ENCODE measurements at regions not wholly inside any gene's neighbourhood (a gene's known extent, or its start where the extent isn't known, plus 50 kb on each side); places are given as distances from the start of the nearest gene placed in this dataset.

DNA sequence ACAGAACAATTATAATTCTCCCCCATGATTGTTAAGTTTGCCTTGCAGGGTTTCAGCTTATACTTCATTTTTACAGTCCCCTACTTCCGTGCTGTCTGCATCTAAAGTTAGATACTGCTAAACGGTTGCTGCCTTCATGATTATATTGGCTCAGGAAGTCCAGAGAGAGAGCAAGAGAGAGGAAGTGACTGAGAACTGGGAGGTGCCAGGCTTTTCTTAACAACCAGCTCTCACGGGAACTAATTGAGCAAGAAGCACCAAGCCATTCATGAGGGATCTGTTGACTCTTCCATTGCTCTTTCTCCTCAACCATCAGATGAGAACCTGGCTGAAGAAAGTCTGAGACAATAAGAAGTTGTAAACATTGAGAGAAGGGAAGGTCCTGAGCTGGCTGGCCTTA is 125.5 kb upstream of the SIX2 start:
- H2BK120ac ChIP-seq (ENCODE audit: low read depth, low read length), result no peak overlapping the region
- H2AFZ ChIP-seq (ENCODE audit: low read length), result no peak overlapping the region
- no peak for DNase-seq (ENCODE audit: low spot score)
- H3K14ac ChIP-seq (ENCODE audit: low read length), result no peak overlapping the region
- peaks cover 0 to 6% of the 10 kb centered on the region in 2 donors for H3K4me1 ChIP-seq (ENCODE audit: control insufficient read depth in 2 of 2, insufficient read depth in 1 of 2, low read depth in 1 of 2, low read length in 2 of 2)
- no CpG with 5 or more reads among the region's 3 CpGs for WGBS, 2 donors (ENCODE audit: extremely low coverage in 2 of 2, insufficient read length in 2 of 2, insufficient replicate concordance in 1 of 2)
- H3K18ac ChIP-seq (ENCODE audit: low read length), result no peak overlapping the region
- H3K27ac ChIP-seq (replicated peaks; ENCODE audit: low read length), result no peak overlapping the region
- H2BK5ac ChIP-seq (ENCODE audit: low read length), result no peak overlapping the region
- no peak overlapping the region for H3K4me3 ChIP-seq (ENCODE audit: low read length in 2 of 2)
- H2BK12ac ChIP-seq (ENCODE audit: low read length), result no peak overlapping the region
- H3K9me3 ChIP-seq (replicated peaks in 1 of 2; ENCODE audit: control insufficient read depth in 2 of 2, insufficient read depth in 1 of 2, low read depth in 1 of 2, low read length in 2 of 2), result no peaks in the 10 kb centered on the region
- no peak overlapping the region for H2AK5ac ChIP-seq (ENCODE audit: low read depth, low read length)
- H3K36me3 ChIP-seq (replicated peaks in 1 of 2; ENCODE audit: control insufficient read depth in 2 of 2, insufficient read depth in 2 of 2, low read length in 2 of 2), result no peaks in the 10 kb centered on the region
- H4K91ac ChIP-seq (ENCODE audit: low read depth, low read length, poor library complexity), result no peak overlapping the region
- no peak overlapping the region for H3K9ac ChIP-seq (ENCODE audit: low read depth, low read length, poor library complexity)
- H4K8ac ChIP-seq (ENCODE audit: low read depth, low read length), result no peak overlapping the region
- no peaks in the 10 kb centered on the region for H3K27me3 ChIP-seq (ENCODE audit: control insufficient read depth in 3 of 3, insufficient read depth in 3 of 3, low read depth in 1 of 3, low read length in 3 of 3)
- H3K4ac ChIP-seq (ENCODE audit: low read length), result no peak overlapping the region
- no peak overlapping the region for H2BK15ac ChIP-seq (ENCODE audit: low read length)
- H3K79me1 ChIP-seq (ENCODE audit: low read depth, low read length), result no peaks in the 10 kb centered on the region
- no peak overlapping the region for H3K4me2 ChIP-seq (ENCODE audit: insufficient read depth, low read length, poor library complexity, severe bottlenecking)
- no peak overlapping the region for H3K23ac ChIP-seq (ENCODE audit: low read depth, low read length, poor library complexity)

GRCh38 chr2:45134014-45134413 is 124.8 kb upstream of the SIX2 start:
- no peak overlapping the region for H3K4ac ChIP-seq (ENCODE audit: low read length)
- H4K91ac ChIP-seq (ENCODE audit: low read depth, low read length, poor library complexity), result no peak overlapping the region
- H2BK15ac ChIP-seq (ENCODE audit: low read length), result no peak overlapping the region
- H3K18ac ChIP-seq (ENCODE audit: low read length), result no peak overlapping the region
- no peak overlapping the region for H3K9ac ChIP-seq (ENCODE audit: low read depth, low read length, poor library complexity)
- H2BK120ac ChIP-seq (ENCODE audit: low read depth, low read length), result no peak overlapping the region
- H2AFZ ChIP-seq (ENCODE audit: low read length), result no peak overlapping the region
- H3K4me2 ChIP-seq (ENCODE audit: insufficient read depth, low read length, poor library complexity, severe bottlenecking), result no peak overlapping the region
- H2BK12ac ChIP-seq (ENCODE audit: low read length), result no peak overlapping the region
- no CpG with 5 or more reads among the region's 1 CpG for WGBS, 2 donors (ENCODE audit: extremely low coverage in 2 of 2, insufficient read length in 2 of 2, insufficient replicate concordance in 1 of 2)
- H2BK5ac ChIP-seq (ENCODE audit: low read length), result no peak overlapping the region
- H3K23ac ChIP-seq (ENCODE audit: low read depth, low read length, poor library complexity), result no peak overlapping the region
- no peak overlapping the region for H3K4me3 ChIP-seq (ENCODE audit: low read length in 2 of 2)
- no peaks in the 10 kb centered on the region for H3K27me3 ChIP-seq (ENCODE audit: control insufficient read depth in 3 of 3, insufficient read depth in 3 of 3, low read depth in 1 of 3, low read length in 3 of 3)
- H3K27ac ChIP-seq (replicated peaks; ENCODE audit: low read length), result no peak overlapping the region
- no peaks in the 10 kb centered on the region for H3K9me3 ChIP-seq (replicated peaks in 1 of 2; ENCODE audit: control insufficient read depth in 2 of 2, insufficient read depth in 1 of 2, low read depth in 1 of 2, low read length in 2 of 2)
- peaks cover 0 to 6% of the 10 kb centered on the region in 2 donors for H3K4me1 ChIP-seq (ENCODE audit: control insufficient read depth in 2 of 2, insufficient read depth in 1 of 2, low read depth in 1 of 2, low read length in 2 of 2)
- no peak overlapping the region for H3K14ac ChIP-seq (ENCODE audit: low read length)
- no peak for DNase-seq (ENCODE audit: low spot score)
- H3K36me3 ChIP-seq (replicated peaks in 1 of 2; ENCODE audit: control insufficient read depth in 2 of 2, insufficient read depth in 2 of 2, low read length in 2 of 2), result no peaks in the 10 kb centered on the region
- H3K79me1 ChIP-seq (ENCODE audit: low read depth, low read length), result no peaks in the 10 kb centered on the region
- H4K8ac ChIP-seq (ENCODE audit: low read depth, low read length), result no peak overlapping the region
- H2AK5ac ChIP-seq (ENCODE audit: low read depth, low read length), result no peak overlapping the region

GRCh38 chr2:45132551-45132950 is 123.3 kb upstream of the SIX2 start:
- no peak overlapping the region for H4K8ac ChIP-seq (ENCODE audit: low read depth, low read length)
- no peaks in the 10 kb centered on the region for H3K36me3 ChIP-seq (replicated peaks in 1 of 2; ENCODE audit: control insufficient read depth in 2 of 2, insufficient read depth in 2 of 2, low read length in 2 of 2)
- no peak overlapping the region for H2BK12ac ChIP-seq (ENCODE audit: low read length)
- H3K9ac ChIP-seq (ENCODE audit: low read depth, low read length, poor library complexity), result peak overlapping the region; percentile 15
- H3K4me1 ChIP-seq (ENCODE audit: control insufficient read depth in 2 of 2, insufficient read depth in 1 of 2, low read depth in 1 of 2, low read length in 2 of 2), result peaks cover 0 to 3% of the 10 kb centered on the region in 2 donors
- H3K23ac ChIP-seq (ENCODE audit: low read depth, low read length, poor library complexity), result no peak overlapping the region
- H3K14ac ChIP-seq (ENCODE audit: low read length), result no peak overlapping the region
- H3K4me2 ChIP-seq (ENCODE audit: insufficient read depth, low read length, poor library complexity, severe bottlenecking), result no peak overlapping the region
- no peak overlapping the region for H3K27ac ChIP-seq (replicated peaks; ENCODE audit: low read length)
- H2BK15ac ChIP-seq (ENCODE audit: low read length), result no peak overlapping the region
- no peak overlapping the region for H2BK120ac ChIP-seq (ENCODE audit: low read depth, low read length)
- H2AFZ ChIP-seq (ENCODE audit: low read length), result no peak overlapping the region
- no peak overlapping the region for H2AK5ac ChIP-seq (ENCODE audit: low read depth, low read length)
- H3K9me3 ChIP-seq (replicated peaks in 1 of 2; ENCODE audit: control insufficient read depth in 2 of 2, insufficient read depth in 1 of 2, low read depth in 1 of 2, low read length in 2 of 2), result no peaks in the 10 kb centered on the region
- no peak overlapping the region for H4K91ac ChIP-seq (ENCODE audit: low read depth, low read length, poor library complexity)
- no CpG with 5 or more reads among the region's 4 CpGs for WGBS, 2 donors (ENCODE audit: extremely low coverage in 2 of 2, insufficient read length in 2 of 2, insufficient replicate concordance in 1 of 2)
- no peak overlapping the region for H2BK5ac ChIP-seq (ENCODE audit: low read length)
- no peaks in the 10 kb centered on the region for H3K79me1 ChIP-seq (ENCODE audit: low read depth, low read length)
- no peak for DNase-seq (ENCODE audit: low spot score)
- no peak overlapping the region for H3K4me3 ChIP-seq (ENCODE audit: low read length in 2 of 2)
- H3K4ac ChIP-seq (ENCODE audit: low read length), result no peak overlapping the region
- H3K27me3 ChIP-seq (ENCODE audit: control insufficient read depth in 3 of 3, insufficient read depth in 3 of 3, low read depth in 1 of 3, low read length in 3 of 3), result no peaks in the 10 kb centered on the region
- H3K18ac ChIP-seq (ENCODE audit: low read length), result no peak overlapping the region

GRCh38 chr2:45131587-45131986 is 122.3 kb upstream of the SIX2 start:
- H2AK5ac ChIP-seq (ENCODE audit: low read depth, low read length), result no peak overlapping the region
- peaks cover 0 to 3% of the 10 kb centered on the region in 2 donors for H3K4me1 ChIP-seq (ENCODE audit: control insufficient read depth in 2 of 2, insufficient read depth in 1 of 2, low read depth in 1 of 2, low read length in 2 of 2)
- no peak overlapping the region for H3K23ac ChIP-seq (ENCODE audit: low read depth, low read length, poor library complexity)
- no peak overlapping the region for H3K14ac ChIP-seq (ENCODE audit: low read length)
- no peaks in the 10 kb centered on the region for H3K27me3 ChIP-seq (ENCODE audit: control insufficient read depth in 3 of 3, insufficient read depth in 3 of 3, low read depth in 1 of 3, low read length in 3 of 3)
- H3K9ac ChIP-seq (ENCODE audit: low read depth, low read length, poor library complexity), result no peak overlapping the region
- H3K4ac ChIP-seq (ENCODE audit: low read length), result no peak overlapping the region
- H4K8ac ChIP-seq (ENCODE audit: low read depth, low read length), result no peak overlapping the region
- H4K91ac ChIP-seq (ENCODE audit: low read depth, low read length, poor library complexity), result no peak overlapping the region
- no peak overlapping the region for H3K27ac ChIP-seq (replicated peaks; ENCODE audit: low read length)
- no peaks in the 10 kb centered on the region for H3K9me3 ChIP-seq (replicated peaks in 1 of 2; ENCODE audit: control insufficient read depth in 2 of 2, insufficient read depth in 1 of 2, low read depth in 1 of 2, low read length in 2 of 2)
- DNase-seq (ENCODE audit: low spot score), result no peak
- no peaks in the 10 kb centered on the region for H3K36me3 ChIP-seq (replicated peaks in 1 of 2; ENCODE audit: control insufficient read depth in 2 of 2, insufficient read depth in 2 of 2, low read length in 2 of 2)
- no CpG with 5 or more reads among the region's 14 CpGs for WGBS, 2 donors (ENCODE audit: extremely low coverage in 2 of 2, insufficient read length in 2 of 2, insufficient replicate concordance in 1 of 2)
- no peaks in the 10 kb centered on the region for H3K79me1 ChIP-seq (ENCODE audit: low read depth, low read length)
- H2BK15ac ChIP-seq (ENCODE audit: low read length), result no peak overlapping the region
- H3K18ac ChIP-seq (ENCODE audit: low read length), result no peak overlapping the region
- no peak overlapping the region for H2BK12ac ChIP-seq (ENCODE audit: low read length)
- no peak overlapping the region for H2AFZ ChIP-seq (ENCODE audit: low read length)
- H2BK120ac ChIP-seq (ENCODE audit: low read depth, low read length), result no peak overlapping the region
- H3K4me2 ChIP-seq (ENCODE audit: insufficient read depth, low read length, poor library complexity, severe bottlenecking), result no peak overlapping the region
- H3K4me3 ChIP-seq (ENCODE audit: low read length in 2 of 2), result no peak overlapping the region
- H2BK5ac ChIP-seq (ENCODE audit: low read length), result no peak overlapping the region
